ENCODE measurements at regions not wholly inside any gene's neighbourhood (a gene's known extent, or its start where the extent isn't known, plus 50 kb on each side); places are given as distances from the start of the nearest gene placed in this dataset.
A peak's percentile ranks its signal among the peaks of the same experiment; 100 is the strongest.

GRCh38 chr10:92755725-92756124, 66.0 kb downstream of the HHEX start:
- CTCF ChIA-PET = interaction anchor here (1.2 kb wide), 1 partner anchor 18 kb away, joined by 3 read pairs; no protein-coding TSS in a partner anchor
- no peak overlapping the region for H3K4me3 ChIP-seq (ENCODE audit: low read depth, low read length)
- TF ChIP-seq, protein P1, sequence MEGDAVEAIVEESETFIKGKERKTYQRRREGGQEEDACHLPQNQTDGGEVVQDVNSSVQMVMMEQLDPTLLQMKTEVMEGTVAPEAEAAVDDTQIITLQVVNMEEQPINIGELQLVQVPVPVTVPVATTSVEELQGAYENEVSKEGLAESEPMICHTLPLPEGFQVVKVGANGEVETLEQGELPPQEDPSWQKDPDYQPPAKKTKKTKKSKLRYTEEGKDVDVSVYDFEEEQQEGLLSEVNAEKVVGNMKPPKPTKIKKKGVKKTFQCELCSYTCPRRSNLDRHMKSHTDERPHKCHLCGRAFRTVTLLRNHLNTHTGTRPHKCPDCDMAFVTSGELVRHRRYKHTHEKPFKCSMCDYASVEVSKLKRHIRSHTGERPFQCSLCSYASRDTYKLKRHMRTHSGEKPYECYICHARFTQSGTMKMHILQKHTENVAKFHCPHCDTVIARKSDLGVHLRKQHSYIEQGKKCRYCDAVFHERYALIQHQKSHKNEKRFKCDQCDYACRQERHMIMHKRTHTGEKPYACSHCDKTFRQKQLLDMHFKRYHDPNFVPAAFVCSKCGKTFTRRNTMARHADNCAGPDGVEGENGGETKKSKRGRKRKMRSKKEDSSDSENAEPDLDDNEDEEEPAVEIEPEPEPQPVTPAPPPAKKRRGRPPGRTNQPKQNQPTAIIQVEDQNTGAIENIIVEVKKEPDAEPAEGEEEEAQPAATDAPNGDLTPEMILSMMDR (IDR thresholded peaks at IDR 0.05; ENCODE audit: insufficient read depth, low read length, missing control alignments) = no peak
- no peak for DNase-seq (ENCODE audit: low read depth, low spot score)
- POLR2A ChIA-PET = no interaction called here

- no peak overlapping the region for H3K4me3 ChIP-seq (ENCODE audit: low read depth, low read length)
- POLR2A ChIA-PET = no interaction called here
- CTCF ChIA-PET = interaction anchor here (1.2 kb wide), 1 partner anchor 17 kb away, joined by 3 read pairs; no protein-coding TSS in a partner anchor
- no peak for DNase-seq (ENCODE audit: low read depth, low spot score)
- TF ChIP-seq, protein P1 (IDR thresholded peaks at IDR 0.05; ENCODE audit: insufficient read depth, low read length, missing control alignments) = no peak
Observed at GRCh38 chr10:92756201-92757065, 66.7 kb downstream of the HHEX start.

DNA sequence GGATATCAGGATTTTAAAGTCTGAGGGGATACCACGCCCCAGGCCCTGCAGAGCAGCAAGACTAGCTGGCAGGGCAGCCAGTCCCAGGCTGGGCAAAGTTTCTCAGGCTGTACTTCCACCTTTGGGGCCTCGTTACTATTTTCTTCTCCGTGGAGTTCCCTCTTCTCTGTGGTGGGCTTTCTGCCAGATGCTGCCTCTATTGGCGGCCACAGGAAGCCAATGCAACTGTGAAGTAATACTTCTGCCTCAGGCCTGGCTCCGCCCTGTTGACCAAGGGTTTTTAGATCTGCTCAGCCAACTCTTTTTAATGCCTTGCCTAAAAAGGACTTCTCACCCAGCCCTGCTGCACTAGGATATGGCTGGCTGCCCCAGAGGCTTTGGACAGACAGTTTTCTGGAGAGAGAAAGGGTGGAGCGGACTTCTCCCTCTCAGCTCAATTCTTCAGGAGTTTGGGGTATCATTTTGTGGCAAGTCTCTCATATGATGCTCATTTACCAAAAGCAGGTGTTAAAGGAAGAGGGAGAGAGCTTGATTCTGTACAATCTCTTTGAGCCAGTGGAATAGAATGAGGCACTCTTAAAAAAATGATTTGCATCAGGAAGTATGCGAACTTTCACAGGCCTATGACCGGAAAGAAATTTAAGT, 67.4 kb downstream of the HHEX start:
- no peak overlapping the region for H3K4me3 ChIP-seq (ENCODE audit: low read depth, low read length)
- TF ChIP-seq, protein P1 (IDR thresholded peaks at IDR 0.05; ENCODE audit: insufficient read depth, low read length, missing control alignments) = no peak
- DNase-seq (ENCODE audit: low read depth, low spot score) = peak; percentile 26
- POLR2A ChIA-PET = no interaction called here
- CTCF ChIA-PET = no interaction called here

DNA sequence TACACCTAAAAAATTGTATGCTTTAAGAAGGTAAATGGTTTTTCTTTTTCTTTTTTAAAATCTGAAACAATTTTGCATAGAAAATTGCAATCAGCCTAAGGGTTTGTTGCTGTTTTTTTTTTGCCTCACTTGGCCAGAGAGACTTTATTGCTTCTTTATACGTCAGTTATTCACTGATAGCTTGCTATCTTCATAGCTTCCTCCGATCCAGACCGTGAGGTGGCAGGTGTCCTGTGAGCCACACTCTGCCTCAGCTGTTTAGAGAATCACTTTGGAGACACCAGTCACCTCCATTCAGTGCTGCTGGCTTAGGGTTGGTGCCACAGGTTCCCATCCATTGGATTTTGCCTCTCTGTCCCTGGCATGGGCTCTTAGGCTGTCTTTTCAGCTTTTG, 68.0 kb downstream of the HHEX start:
- DNase-seq (ENCODE audit: low read depth, low spot score) = no peak
- POLR2A ChIA-PET = no interaction called here
- TF ChIP-seq, protein P1 (IDR thresholded peaks at IDR 0.05; ENCODE audit: insufficient read depth, low read length, missing control alignments) = no peak
- CTCF ChIA-PET = no interaction called here
- H3K4me3 ChIP-seq (ENCODE audit: low read depth, low read length) = no peak overlapping the region

- H3K4me3 ChIP-seq (ENCODE audit: low read depth, low read length) = no peak overlapping the region
- ChIA-PET CTCF (interaction anchor here (1.3 kb wide), 1 partner anchor 13 kb away, joined by 4 read pairs; no protein-coding TSS in a partner anchor), POLR2A (no interaction called here)
- TF ChIP-seq, protein P1 (IDR thresholded peaks at IDR 0.05; ENCODE audit: insufficient read depth, low read length, missing control alignments) = no peak
- DNase-seq (ENCODE audit: low read depth, low spot score) = no peak
Observed at GRCh38 chr10:92758594-92758993, 68.8 kb downstream of the HHEX start.

GRCh38 chr10:92760609-92761008, 70.9 kb downstream of the HHEX start:
- ChIA-PET POLR2A (no interaction called here), CTCF (no interaction called here)
- peak; percentile 7 for DNase-seq (ENCODE audit: low read depth, low spot score)
- no peak overlapping the region for H3K4me3 ChIP-seq (ENCODE audit: low read depth, low read length)
- TF ChIP-seq, protein P1 (IDR thresholded peaks at IDR 0.05; ENCODE audit: insufficient read depth, low read length, missing control alignments) = no peak

Data from AG04449 (cell line).